ENCODE measurements at regions not wholly inside any gene's neighbourhood (a gene's known extent, or its start where the extent isn't known, plus 50 kb on each side); places are given as distances from the start of the nearest gene placed in this dataset.
"Not testable (repeated sequence)": the region's sequence is repeated elsewhere in the genome, so short reads cannot be mapped to it uniquely, and the experiment has no call there.

GRCh38 chr5:130427222-130427955, 523.1 kb downstream of the CHSY3 start:
- Mint-ChIP-seq H3K9me3 (no peaks in the 10 kb centered on the region), H3K4me1 (ENCODE audit: low read depth) (no peaks in the 10 kb centered on the region), H3K4me3 (no peak overlapping the region), H3K36me3 (no peaks in the 10 kb centered on the region), H3K27ac (no peak overlapping the region), H3K27me3 (no peaks in the 10 kb centered on the region)
- no peak for DNase-seq
- intact Hi-C loops (cut with micrococcal nuclease): no loop called here
- ChIA-PET POLR2A (no interaction called here), CTCF (no interaction called here)

GRCh38 chr5:130425424-130425823, 521.2 kb downstream of the CHSY3 start:
- ChIA-PET CTCF (no interaction called here), POLR2A (no interaction called here)
- Mint-ChIP-seq H3K27ac (no peak overlapping the region), H3K27me3 (no peaks in the 10 kb centered on the region), H3K9me3 (no peaks in the 10 kb centered on the region), H3K36me3 (no peaks in the 10 kb centered on the region), H3K4me3 (no peak overlapping the region), H3K4me1 (ENCODE audit: low read depth) (no peaks in the 10 kb centered on the region)
- no peak for DNase-seq
- intact Hi-C loops (cut with micrococcal nuclease): no loop called here

GRCh38 chr5:130424341-130424740, 520.1 kb downstream of the CHSY3 start:
- CTCF ChIA-PET: no interaction called here
- Mint-ChIP-seq H3K9me3 (no peaks in the 10 kb centered on the region), H3K27ac (no peak overlapping the region), H3K4me3 (no peak overlapping the region), H3K4me1 (ENCODE audit: low read depth) (no peaks in the 10 kb centered on the region), H3K36me3 (no peaks in the 10 kb centered on the region), H3K27me3 (peaks cover under 1% of the 10 kb centered on the region)
- no peak for DNase-seq
- intact Hi-C loops (cut with micrococcal nuclease): no loop called here
- POLR2A ChIA-PET: no interaction called here

- DNase-seq: no peak
- Mint-ChIP-seq H3K4me1 (ENCODE audit: low read depth) (no peaks in the 10 kb centered on the region), H3K4me3 (no peak overlapping the region), H3K9me3 (no peaks in the 10 kb centered on the region), H3K27me3 (peaks cover 1% of the 10 kb centered on the region), H3K36me3 (no peaks in the 10 kb centered on the region), H3K27ac (no peak overlapping the region)
- POLR2A ChIA-PET: no interaction called here
- intact Hi-C loops (cut with micrococcal nuclease): no loop called here
- CTCF ChIA-PET: interaction anchor here (0.6 kb wide), 1 partner anchor 538 kb away, joined by 3 read pairs; no protein-coding TSS in a partner anchor
Observed at GRCh38 chr5:130402906-130403305, 498.6 kb downstream of the CHSY3 start.

GRCh38 chr5:130400091-130400490, 495.8 kb downstream of the CHSY3 start:
- intact Hi-C loops (cut with micrococcal nuclease): no loop called here
- ChIA-PET POLR2A (no interaction called here), CTCF (no interaction called here)
- no peak overlapping the region for H3K27ac Mint-ChIP-seq
- H3K36me3 Mint-ChIP-seq: no peaks in the 10 kb centered on the region
- peaks cover 1% of the 10 kb centered on the region for H3K27me3 Mint-ChIP-seq
- no peaks in the 10 kb centered on the region for H3K4me1 Mint-ChIP-seq (ENCODE audit: low read depth)
- no peak for DNase-seq
- H3K9me3 Mint-ChIP-seq: no peaks in the 10 kb centered on the region
- H3K4me3 Mint-ChIP-seq: no peak overlapping the region

GRCh38 chr5:130398825-130399224, 494.6 kb downstream of the CHSY3 start:
- CTCF ChIA-PET: no interaction called here
- no peak overlapping the region for H3K4me3 Mint-ChIP-seq
- no peaks in the 10 kb centered on the region for H3K9me3 Mint-ChIP-seq
- intact Hi-C loops (cut with micrococcal nuclease): no loop called here
- no peak for DNase-seq
- no peak overlapping the region for H3K27ac Mint-ChIP-seq
- H3K27me3 Mint-ChIP-seq: peaks cover 1% of the 10 kb centered on the region
- H3K4me1 Mint-ChIP-seq (ENCODE audit: low read depth): no peaks in the 10 kb centered on the region
- POLR2A ChIA-PET: no interaction called here
- no peaks in the 10 kb centered on the region for H3K36me3 Mint-ChIP-seq

GRCh38 chr5:130397727-130398126, 493.5 kb downstream of the CHSY3 start:
- POLR2A ChIA-PET; H3K27ac Mint-ChIP-seq; CTCF ChIA-PET; DNase-seq; H3K9me3 Mint-ChIP-seq; intact Hi-C loops (cut with micrococcal nuclease); H3K36me3 Mint-ChIP-seq; H3K27me3 Mint-ChIP-seq; H3K4me3 Mint-ChIP-seq; H3K4me1 Mint-ChIP-seq (ENCODE audit: low read depth): not testable (repeated sequence)

- intact Hi-C loops (cut with micrococcal nuclease): no loop called here
- no peaks in the 10 kb centered on the region for H3K4me1 Mint-ChIP-seq (ENCODE audit: low read depth)
- H3K27me3 Mint-ChIP-seq: peaks cover 1% of the 10 kb centered on the region
- POLR2A ChIA-PET: no interaction called here
- H3K4me3 Mint-ChIP-seq: no peak overlapping the region
- no peaks in the 10 kb centered on the region for H3K36me3 Mint-ChIP-seq
- CTCF ChIA-PET: no interaction called here
- peaks cover 6% of the 10 kb centered on the region for H3K9me3 Mint-ChIP-seq
- DNase-seq: no peak
- H3K27ac Mint-ChIP-seq: no peak overlapping the region
Observed at GRCh38 chr5:130397132-130397531, 492.9 kb downstream of the CHSY3 start.

- H3K9me3 Mint-ChIP-seq; intact Hi-C loops (cut with micrococcal nuclease); CTCF ChIA-PET; H3K4me3 Mint-ChIP-seq; DNase-seq; POLR2A ChIA-PET; H3K36me3 Mint-ChIP-seq; H3K4me1 Mint-ChIP-seq (ENCODE audit: low read depth); H3K27me3 Mint-ChIP-seq; H3K27ac Mint-ChIP-seq: not testable (repeated sequence)
Observed at GRCh38 chr5:130391727-130392264, 487.5 kb downstream of the CHSY3 start.

GRCh38 chr5:130386155-130386554, 481.9 kb downstream of the CHSY3 start:
- Mint-ChIP-seq H3K27ac (no peak overlapping the region), H3K9me3 (no peaks in the 10 kb centered on the region), H3K36me3 (no peaks in the 10 kb centered on the region), H3K4me1 (ENCODE audit: low read depth) (no peaks in the 10 kb centered on the region), H3K4me3 (no peak overlapping the region), H3K27me3 (no peaks in the 10 kb centered on the region)
- DNase-seq: no peak
- CTCF ChIA-PET: no interaction called here
- POLR2A ChIA-PET: no interaction called here
- intact Hi-C loops (cut with micrococcal nuclease): no loop called here

- Mint-ChIP-seq H3K27ac (no peak overlapping the region), H3K4me3 (no peak overlapping the region), H3K9me3 (no peaks in the 10 kb centered on the region), H3K36me3 (no peaks in the 10 kb centered on the region), H3K27me3 (peaks cover under 1% of the 10 kb centered on the region), H3K4me1 (ENCODE audit: low read depth) (no peaks in the 10 kb centered on the region)
- no peak for DNase-seq
- intact Hi-C loops (cut with micrococcal nuclease): no loop called here
- ChIA-PET POLR2A (no interaction called here), CTCF (no interaction called here)
Observed at GRCh38 chr5:130385656-130386055, 481.4 kb downstream of the CHSY3 start.

GRCh38 chr5:130365956-130366355, 461.7 kb downstream of the CHSY3 start:
- CTCF ChIA-PET: no interaction called here
- Mint-ChIP-seq H3K27me3 (no peaks in the 10 kb centered on the region), H3K36me3 (no peaks in the 10 kb centered on the region), H3K4me3 (no peak overlapping the region), H3K9me3 (no peaks in the 10 kb centered on the region), H3K4me1 (ENCODE audit: low read depth) (no peaks in the 10 kb centered on the region), H3K27ac (no peak overlapping the region)
- intact Hi-C loops (cut with micrococcal nuclease): no loop called here
- DNase-seq: no peak
- POLR2A ChIA-PET: no interaction called here

GRCh38 chr5:130350131-130350530, 445.9 kb downstream of the CHSY3 start:
- H3K4me3 Mint-ChIP-seq: no peak overlapping the region
- DNase-seq: no peak
- H3K36me3 Mint-ChIP-seq: no peaks in the 10 kb centered on the region
- ChIA-PET CTCF (no interaction called here), POLR2A (no interaction called here)
- no peaks in the 10 kb centered on the region for H3K9me3 Mint-ChIP-seq
- intact Hi-C loops (cut with micrococcal nuclease): no loop called here
- no peak overlapping the region for H3K27ac Mint-ChIP-seq
- H3K4me1 Mint-ChIP-seq (ENCODE audit: low read depth): no peaks in the 10 kb centered on the region
- no peaks in the 10 kb centered on the region for H3K27me3 Mint-ChIP-seq

Data from activated CD4-positive, alpha-beta memory T cell treated with anti-CD3 and anti-CD28 coated beads for 36 hours (primary cell).